Endothelial cell of umbilical vein (primary cell): ENCODE measurements at regions not wholly inside any gene's neighbourhood (a gene's known extent, or its start where the extent isn't known, plus 50 kb on each side); places are given as distances from the start of the nearest gene placed in this dataset.

Experiments used
- BruUV-seq: library from RNA; stranded (reverse); fragments of 400-500 nt; replicated peaks from 2 replicates; lab custom pipeline; 2021; lab: Mats Ljungman, UMichigan
- CTCF ChIA-PET: fragments of 300-600, 350-600 bp; sonication (Branson Sonifier 250); formaldehyde crosslinking; loops from one replicate; lab custom pipeline; 2021; ENCODE audit warnings: antibody characterized with exemption, inconsistent platforms; lab: Charles Lee
- POLR2A ChIA-PET: fragments of 300-600, 350-600 bp; sonication (Branson Sonifier 250); formaldehyde crosslinking; loops from one replicate; lab custom pipeline; 2021; ENCODE audit warnings: antibody characterized with exemption, inconsistent platforms; lab: Charles Lee
- DNase-seq: peaks from one replicate; pipeline ENCODE4 v3.0.0-alpha.2; 2011; ENCODE audit warnings: low read depth, low spot score
- FAIRE-seq: peaks from 2 replicates; lab custom pipeline; 2011; peaks lifted over from hg19 to GRCh38; lab: Jason Lieb, UNC
- H2AFZ ChIP-seq: 2 replicates; pipeline ENCODE4 v1.6.0; 2012; ENCODE audit warnings: low read depth, low read length, control low read depth, inconsistent platforms
- H3K27ac ChIP-seq: 2 replicates; pipeline ENCODE4 v1.5.1; 2011; ENCODE audit warnings: low read depth, mild to moderate bottlenecking, control low read depth, low read length, moderate library complexity; ENCODE audit not compliant: insufficient read depth
- H3K27me3 ChIP-seq, 2 experiments: 2 replicates each; pipeline versions ENCODE4 v1.6.0 to v1.6.1; 2011; ENCODE audit warnings: low read length in 2 of 2, mixed read lengths in 1 of 2; ENCODE audit not compliant: control insufficient read depth in 2 of 2, insufficient read depth in 2 of 2
- H3K36me3 ChIP-seq, 2 experiments: 2 replicates in 1 of 2; 3 replicates in 1 of 2; pipeline ENCODE4 v1.5.1; 2011; ENCODE audit warnings: low read length in 2 of 2, mild to moderate bottlenecking in 1 of 2, moderate library complexity in 1 of 2; ENCODE audit not compliant: control insufficient read depth in 2 of 2, insufficient read depth in 2 of 2; ENCODE audit errors: extremely low read depth in 1 of 2
- H3K4me1 ChIP-seq: 3 replicates; pipeline ENCODE4 v1.5.1; 2011; ENCODE audit warnings: mild to moderate bottlenecking, low read length; ENCODE audit not compliant: control insufficient read depth, insufficient read depth; ENCODE audit errors: extremely low read depth
- H3K4me2 ChIP-seq: 2 replicates; pipeline ENCODE4 v1.6.1; 2011; ENCODE audit warnings: low read length, control low read depth, mixed read lengths; ENCODE audit not compliant: insufficient read depth
- H3K4me3 ChIP-seq, 3 experiments: fragments of 200-600 bp in 1 of 3; sonication (generic), shearing (Covaris generic) in 1 of 3; replicated peaks in 1 of 3; 2 replicates each; pipeline ENCODE4 v1.5.1; 2011 to 2016; ENCODE audit warnings: control low read depth in 3 of 3, low read length in 3 of 3, mild to moderate bottlenecking in 2 of 3, inconsistent platforms in 1 of 3, low read depth in 1 of 3, moderate library complexity in 1 of 3; ENCODE audit not compliant: insufficient read depth in 1 of 3
- H3K79me2 ChIP-seq: 2 replicates; pipeline ENCODE4 v1.6.0; 2012; ENCODE audit warnings: low read length, inconsistent platforms; ENCODE audit not compliant: control insufficient read depth, insufficient read depth
- H3K9ac ChIP-seq: replicated peaks from 2 replicates; pipeline ENCODE3; 2011; ENCODE audit warnings: low read length, control low read depth; ENCODE audit not compliant: insufficient read depth; ENCODE audit errors: extremely low read depth
- H3K9me1 ChIP-seq: replicated peaks from 3 replicates; pipeline ENCODE4 v1.6.0; 2011; ENCODE audit warnings: mild to moderate bottlenecking, low read length; ENCODE audit not compliant: control insufficient read depth, insufficient read depth; ENCODE audit errors: extremely low read depth
- H3K9me3 ChIP-seq: replicated peaks from 2 replicates; pipeline ENCODE4 v1.5.1; 2012; ENCODE audit warnings: low read length, inconsistent platforms; ENCODE audit not compliant: control insufficient read depth, insufficient read depth
- H4K20me1 ChIP-seq: replicated peaks from 2 replicates; pipeline ENCODE3; 2011; ENCODE audit warnings: mild to moderate bottlenecking, low read length; ENCODE audit not compliant: control insufficient read depth, insufficient read depth; ENCODE audit errors: extremely low read depth
- EZH2 ChIP-seq: IDR thresholded peaks from 2 replicates; pipeline ENCODE4 v1.6.1; 2012; ENCODE audit warnings: borderline replicate concordance, low read depth, mild to moderate bottlenecking, moderate library complexity, low read length, inconsistent platforms; ENCODE audit not compliant: severe bottlenecking
- FOS ChIP-seq: IDR thresholded peaks from 2 replicates; pipeline ENCODE4 v1.6.1; 2011; ENCODE audit warnings: mild to moderate bottlenecking, low read length, moderate library complexity, borderline replicate concordance; ENCODE audit not compliant: insufficient read depth
- GATA2 ChIP-seq: IDR thresholded peaks from 2 replicates; pipeline ENCODE4 v1.7.0; 2011; ENCODE audit warnings: low read depth, mild to moderate bottlenecking, moderate library complexity, mixed read lengths, low read length; ENCODE audit not compliant: insufficient read length, insufficient read depth
- JUN ChIP-seq: IDR thresholded peaks from 2 replicates; pipeline ENCODE4 v1.6.1; 2011; ENCODE audit warnings: borderline replicate concordance, low read depth; ENCODE audit not compliant: insufficient read length, insufficient read depth
- MYC ChIP-seq: IDR thresholded peaks from one replicate; pipeline ENCODE4 v1.6.1; 2011; ENCODE audit warnings: mild to moderate bottlenecking, low read depth, low read length
- POLR2A ChIP-seq: IDR thresholded peaks from 2 replicates; pipeline ENCODE4 v1.6.1; 2012; ENCODE audit warnings: low read depth, mild to moderate bottlenecking, control low read depth, low read length
- POLR2AphosphoS5 ChIP-seq: IDR thresholded peaks from 2 replicates; pipeline ENCODE4 v1.6.1; 2012; ENCODE audit warnings: low read depth, mild to moderate bottlenecking, control low read depth, low read length, moderate library complexity; ENCODE audit not compliant: insufficient read depth
- dilution Hi-C: fragments of 300-500 bp; cut with MboI; formaldehyde crosslinking; loops from one replicate; pipeline ENCODE4 v1.15.0; 2019; ENCODE audit warnings: low sequenced_read_pairs; ENCODE audit not compliant: extremely low pct_ligation_motif_present
- intact Hi-C: fragments of 100-400 bp; cut with micrococcal nuclease; formaldehyde crosslinking; loops from one replicate; pipeline ENCODE4 v1.10.0; 2022
- TF ChIP-seq, protein P1 (sequence below), 2 donors: IDR thresholded peaks; 1 replicate in 1 of 2; 2 replicates in 1 of 2; pipeline ENCODE4 v1.5.1; 2011; ENCODE audit warnings: low read length in 2 of 2, mild to moderate bottlenecking in 2 of 2, moderate library complexity in 2 of 2, control low read depth in 1 of 2, inconsistent platforms in 1 of 2, low read depth in 1 of 2; ENCODE audit not compliant: insufficient read depth in 1 of 2; ENCODE audit errors: extremely low read depth in 1 of 2
- TF ChIP-seq, protein P2 (sequence below): IDR thresholded peaks from 2 replicates; pipeline ENCODE4 v1.6.1; 2011; ENCODE audit not compliant: insufficient read depth, insufficient read length

DNA sequence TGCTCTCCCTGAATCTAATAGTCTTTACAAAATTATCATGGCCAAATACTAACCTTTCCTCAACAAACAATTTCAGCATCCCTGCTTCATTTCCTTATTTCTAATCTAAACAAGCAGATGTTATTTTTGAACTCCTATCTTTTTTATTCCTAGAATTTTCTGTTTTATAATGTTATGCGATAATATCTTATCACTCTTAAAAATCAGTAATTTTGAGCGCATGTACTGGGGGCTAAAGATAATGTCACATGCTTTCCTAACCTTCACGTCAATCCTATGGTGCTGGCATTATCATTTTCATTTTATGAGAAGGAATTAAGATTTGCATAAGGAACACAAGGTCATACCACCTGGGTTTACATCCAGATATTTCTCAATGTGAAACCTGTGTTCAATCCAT is 648.0 kb downstream of the BRINP1 start:
- H3K27ac ChIP-seq = no peak overlapping the region
- no peak for TF ChIP-seq GATA2
- TF ChIP-seq MYC = no peak
- TF ChIP-seq, protein P1, sequence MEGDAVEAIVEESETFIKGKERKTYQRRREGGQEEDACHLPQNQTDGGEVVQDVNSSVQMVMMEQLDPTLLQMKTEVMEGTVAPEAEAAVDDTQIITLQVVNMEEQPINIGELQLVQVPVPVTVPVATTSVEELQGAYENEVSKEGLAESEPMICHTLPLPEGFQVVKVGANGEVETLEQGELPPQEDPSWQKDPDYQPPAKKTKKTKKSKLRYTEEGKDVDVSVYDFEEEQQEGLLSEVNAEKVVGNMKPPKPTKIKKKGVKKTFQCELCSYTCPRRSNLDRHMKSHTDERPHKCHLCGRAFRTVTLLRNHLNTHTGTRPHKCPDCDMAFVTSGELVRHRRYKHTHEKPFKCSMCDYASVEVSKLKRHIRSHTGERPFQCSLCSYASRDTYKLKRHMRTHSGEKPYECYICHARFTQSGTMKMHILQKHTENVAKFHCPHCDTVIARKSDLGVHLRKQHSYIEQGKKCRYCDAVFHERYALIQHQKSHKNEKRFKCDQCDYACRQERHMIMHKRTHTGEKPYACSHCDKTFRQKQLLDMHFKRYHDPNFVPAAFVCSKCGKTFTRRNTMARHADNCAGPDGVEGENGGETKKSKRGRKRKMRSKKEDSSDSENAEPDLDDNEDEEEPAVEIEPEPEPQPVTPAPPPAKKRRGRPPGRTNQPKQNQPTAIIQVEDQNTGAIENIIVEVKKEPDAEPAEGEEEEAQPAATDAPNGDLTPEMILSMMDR (IDR thresholded peaks at IDR 0.05; ENCODE audit: extremely low read depth in 1 of 2, insufficient read depth in 1 of 2, low read depth in 1 of 2, low read length in 2 of 2) = no peak
- TF ChIP-seq, protein P2, sequence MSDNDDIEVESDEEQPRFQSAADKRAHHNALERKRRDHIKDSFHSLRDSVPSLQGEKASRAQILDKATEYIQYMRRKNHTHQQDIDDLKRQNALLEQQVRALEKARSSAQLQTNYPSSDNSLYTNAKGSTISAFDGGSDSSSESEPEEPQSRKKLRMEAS = no peak
- TF ChIP-seq JUN = no peak
- TF ChIP-seq EZH2 = no peak
- no peak for TF ChIP-seq POLR2A

DNA sequence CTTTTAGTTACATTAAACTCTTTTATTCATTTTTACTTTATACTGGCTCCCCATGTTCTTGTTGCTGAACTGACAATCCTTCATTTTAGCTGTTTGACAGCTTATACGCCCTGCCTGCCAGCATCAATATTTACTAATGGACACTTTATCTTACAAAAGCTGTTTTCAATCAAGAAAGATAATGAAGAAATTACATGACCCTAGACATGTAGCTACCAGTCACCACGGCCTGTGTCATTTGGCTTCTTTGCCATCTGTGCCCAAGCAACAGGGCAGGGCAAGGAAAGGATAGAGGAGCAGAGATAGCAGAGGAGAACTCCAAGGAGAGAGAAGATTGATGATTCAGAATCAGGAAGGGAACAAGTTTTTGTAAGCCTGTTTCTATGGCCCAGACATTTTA is 647.3 kb downstream of the BRINP1 start:
- no peaks in the 10 kb centered on the region for H3K9me1 ChIP-seq
- H3K79me2 ChIP-seq = no peaks in the 10 kb centered on the region
- TF ChIP-seq EZH2 = no peak
- no peak for TF ChIP-seq MYC
- no peak for TF ChIP-seq POLR2AphosphoS5
- TF ChIP-seq JUN = no peak
- no peak for TF ChIP-seq FOS
- TF ChIP-seq, protein P1 (IDR thresholded peaks at IDR 0.05; ENCODE audit: extremely low read depth in 1 of 2, insufficient read depth in 1 of 2, low read depth in 1 of 2, low read length in 2 of 2) = no peak
- TF ChIP-seq GATA2 = no peak
- TF ChIP-seq, protein P2 = no peak
- TF ChIP-seq POLR2A = no peak
- no peak overlapping the region for H3K9ac ChIP-seq
- DNase-seq (no peak), FAIRE-seq (no peak)
- no peaks in the 10 kb centered on the region for H4K20me1 ChIP-seq
- no peak overlapping the region for H3K4me2 ChIP-seq
- BruUV-seq = no TSS peak
- ChIA-PET CTCF (no interaction called here), POLR2A (no interaction called here)
- H3K27ac ChIP-seq = no peak overlapping the region
- H3K4me1 ChIP-seq = no peaks in the 10 kb centered on the region
- H3K27me3 ChIP-seq = no peaks in the 10 kb centered on the region
- no peaks in the 10 kb centered on the region for H3K36me3 ChIP-seq
- H3K4me3 ChIP-seq = no peak overlapping the region
- dilution Hi-C loops (no loop called here), intact Hi-C loops (no loop called here)
- no peaks in the 10 kb centered on the region for H3K9me3 ChIP-seq
- no peak overlapping the region for H2AFZ ChIP-seq

More for the DNA sequence above, 648.0 kb downstream of the BRINP1 start:
- no peaks in the 10 kb centered on the region for H3K9me1 ChIP-seq
- POLR2A ChIA-PET = no interaction called here
- intact Hi-C loops = no loop called here
- no peak for FAIRE-seq
- no peak overlapping the region for H3K4me2 ChIP-seq
- H3K79me2 ChIP-seq = no peaks in the 10 kb centered on the region
- DNase-seq = no peak
- H3K36me3 ChIP-seq = no peaks in the 10 kb centered on the region
- dilution Hi-C loops = no loop called here
- H3K27me3 ChIP-seq = no peaks in the 10 kb centered on the region
- no peak overlapping the region for H3K4me3 ChIP-seq
- H2AFZ ChIP-seq = no peak overlapping the region
- no peaks in the 10 kb centered on the region for H4K20me1 ChIP-seq
- H3K9me3 ChIP-seq = no peaks in the 10 kb centered on the region
- no TSS peak for BruUV-seq
- H3K4me1 ChIP-seq = no peaks in the 10 kb centered on the region
- CTCF ChIA-PET = no interaction called here
- no peak overlapping the region for H3K9ac ChIP-seq
